Activated CD4-positive, alpha-beta memory T cell treated with anti-CD3 and anti-CD28 coated beads for 36 hours (primary cell): ENCODE measurements at regions not wholly inside any gene's neighbourhood (a gene's known extent, or its start where the extent isn't known, plus 50 kb on each side); places are given as distances from the start of the nearest gene placed in this dataset.
A peak's percentile ranks its signal among the peaks of the same experiment; 100 is the strongest.

Source experiments
- CTCF ChIA-PET: fragments of 350-600 bp; sonication (Branson Sonifier 250); formaldehyde crosslinking; loops from one replicate; lab custom pipeline; 2021; ENCODE audit warnings: antibody characterized with exemption, inconsistent platforms; lab: Charles Lee
- POLR2A ChIA-PET: fragments of 350-600 bp; sonication (Branson Sonifier 250); formaldehyde crosslinking; loops from one replicate; lab custom pipeline; 2021; ENCODE audit warnings: antibody characterized with exemption; lab: Charles Lee
- DNase-seq: peaks from one replicate; pipeline ENCODE4 v3.0.0-alpha.2; 2020
- H3K27ac Mint-ChIP-seq: one replicate; pipeline ENCODE4 v1.8.0; 2021; ENCODE audit warnings: mixed read lengths
- H3K27me3 Mint-ChIP-seq: one replicate; pipeline ENCODE4 v1.8.0; 2021; ENCODE audit warnings: mixed read lengths
- H3K36me3 Mint-ChIP-seq: one replicate; pipeline ENCODE4 v1.8.0; 2021; ENCODE audit warnings: mixed read lengths
- H3K4me1 Mint-ChIP-seq: one replicate; pipeline ENCODE4 v1.8.0; 2021; ENCODE audit warnings: low read depth, mixed read lengths
- H3K4me3 Mint-ChIP-seq: one replicate; pipeline ENCODE4 v1.8.0; 2021; ENCODE audit warnings: mild to moderate bottlenecking, mixed read lengths
- H3K9me3 Mint-ChIP-seq: one replicate; pipeline ENCODE4 v1.8.0; 2021; ENCODE audit warnings: mixed read lengths
- intact Hi-C: fragments of 100-400 bp; cut with micrococcal nuclease; formaldehyde crosslinking; loops from one replicate; pipeline ENCODE4 v1.15.1; 2023

- Mint-ChIP-seq H3K27me3 (no peaks in the 10 kb centered on the region), H3K4me3 (no peak overlapping the region), H3K9me3 (peaks cover 3% of the 10 kb centered on the region), H3K36me3 (no peaks in the 10 kb centered on the region), H3K27ac (no peak overlapping the region), H3K4me1 (no peaks in the 10 kb centered on the region)
- intact Hi-C loops: no loop called here
- CTCF ChIA-PET: no interaction called here
- no peak for DNase-seq
- POLR2A ChIA-PET: no interaction called here
These were observed 236.4 kb upstream of the TAC1 start for GRCh38 chr7:97495487-97495886.

- peak; percentile 14 for DNase-seq
- POLR2A ChIA-PET: no interaction called here
These were observed 232.7 kb upstream of the TAC1 start for GRCh38 chr7:97499204-97499603.

GRCh38 chr7:97503367-97504094 lies 228.4 kb upstream of the TAC1 start:
- H3K27ac Mint-ChIP-seq: no peak overlapping the region
- POLR2A ChIA-PET: no interaction called here

More at GRCh38 chr7:97499204-97499603, 232.7 kb upstream of the TAC1 start:
- H3K27ac Mint-ChIP-seq: no peak overlapping the region
- H3K4me3 Mint-ChIP-seq: no peak overlapping the region
- CTCF ChIA-PET: interaction anchor here (0.7 to 1.1 kb wide), 2 partner anchors 337 to 348 kb away, joined by 3 to 5 read pairs; no protein-coding TSS in a partner anchor
- no peaks in the 10 kb centered on the region for H3K4me1 Mint-ChIP-seq
- no peaks in the 10 kb centered on the region for H3K36me3 Mint-ChIP-seq
- H3K27me3 Mint-ChIP-seq: no peaks in the 10 kb centered on the region
- intact Hi-C loops: loop anchor here (2.0 kb wide), 1 partner anchor 336 kb away; no protein-coding TSS in a partner anchor
- no peaks in the 10 kb centered on the region for H3K9me3 Mint-ChIP-seq

GRCh38 chr7:97506728-97507127 lies 225.2 kb upstream of the TAC1 start:
- H3K27me3 Mint-ChIP-seq: no peaks in the 10 kb centered on the region
- CTCF ChIA-PET: no interaction called here
- no peak overlapping the region for H3K4me3 Mint-ChIP-seq
- H3K36me3 Mint-ChIP-seq: no peaks in the 10 kb centered on the region
- no peak overlapping the region for H3K27ac Mint-ChIP-seq
- intact Hi-C loops: loop anchor here (1.0 kb wide), 1 partner anchor 42 kb away; no protein-coding TSS in a partner anchor
- no peaks in the 10 kb centered on the region for H3K4me1 Mint-ChIP-seq
- H3K9me3 Mint-ChIP-seq: no peaks in the 10 kb centered on the region
- POLR2A ChIA-PET: no interaction called here
- no peak for DNase-seq

More at GRCh38 chr7:97503367-97504094, 228.4 kb upstream of the TAC1 start:
- DNase-seq: no peak
- Mint-ChIP-seq H3K4me1 (no peaks in the 10 kb centered on the region), H3K36me3 (no peaks in the 10 kb centered on the region), H3K4me3 (no peak overlapping the region), H3K9me3 (no peaks in the 10 kb centered on the region), H3K27me3 (no peaks in the 10 kb centered on the region)
- intact Hi-C loops: no loop called here
- CTCF ChIA-PET: interaction anchor here (0.6 kb wide), 1 partner anchor 296 kb away, joined by 6 read pairs; no protein-coding TSS in a partner anchor

GRCh38 chr7:97512441-97513207 lies 219.3 kb upstream of the TAC1 start:
- Mint-ChIP-seq H3K27ac (no peak overlapping the region), H3K36me3 (no peaks in the 10 kb centered on the region), H3K4me1 (no peaks in the 10 kb centered on the region), H3K27me3 (no peaks in the 10 kb centered on the region), H3K9me3 (no peaks in the 10 kb centered on the region), H3K4me3 (no peak overlapping the region)
- DNase-seq: no peak
- ChIA-PET POLR2A (no interaction called here), CTCF (no interaction called here)
- intact Hi-C loops: no loop called here

- Mint-ChIP-seq H3K9me3 (no peaks in the 10 kb centered on the region), H3K36me3 (no peaks in the 10 kb centered on the region), H3K27ac (no peak overlapping the region), H3K4me1 (no peaks in the 10 kb centered on the region), H3K27me3 (no peaks in the 10 kb centered on the region), H3K4me3 (no peak overlapping the region)
- intact Hi-C loops: no loop called here
- ChIA-PET POLR2A (no interaction called here), CTCF (no interaction called here)
- no peak for DNase-seq
These were observed 218.6 kb upstream of the TAC1 start for GRCh38 chr7:97513326-97513725.

GRCh38 chr7:97541188-97541587 lies 190.7 kb upstream of the TAC1 start:
- H3K27me3 Mint-ChIP-seq: no peaks in the 10 kb centered on the region
- intact Hi-C loops: no loop called here
- POLR2A ChIA-PET: no interaction called here
- DNase-seq: no peak
- CTCF ChIA-PET: no interaction called here
- H3K36me3 Mint-ChIP-seq: no peaks in the 10 kb centered on the region
- H3K27ac Mint-ChIP-seq: no peak overlapping the region
- H3K4me3 Mint-ChIP-seq: no peak overlapping the region
- H3K4me1 Mint-ChIP-seq: no peaks in the 10 kb centered on the region
- H3K9me3 Mint-ChIP-seq: peaks cover 9% of the 10 kb centered on the region

GRCh38 chr7:97555857-97556421 lies 175.9 kb upstream of the TAC1 start:
- Mint-ChIP-seq H3K27ac (no peak overlapping the region), H3K4me3 (no peak overlapping the region), H3K36me3 (no peaks in the 10 kb centered on the region), H3K4me1 (no peaks in the 10 kb centered on the region), H3K27me3 (no peaks in the 10 kb centered on the region), H3K9me3 (peaks cover 21% of the 10 kb centered on the region)
- intact Hi-C loops: no loop called here
- CTCF ChIA-PET: no interaction called here
- POLR2A ChIA-PET: no interaction called here
- no peak for DNase-seq

- DNase-seq: no peak
- no peaks in the 10 kb centered on the region for H3K27me3 Mint-ChIP-seq
- ChIA-PET CTCF (no interaction called here), POLR2A (no interaction called here)
- H3K27ac Mint-ChIP-seq: no peak overlapping the region
- H3K9me3 Mint-ChIP-seq: peaks cover 19% of the 10 kb centered on the region
- no peak overlapping the region for H3K4me3 Mint-ChIP-seq
- no peaks in the 10 kb centered on the region for H3K4me1 Mint-ChIP-seq
- intact Hi-C loops: no loop called here
- no peaks in the 10 kb centered on the region for H3K36me3 Mint-ChIP-seq
These were observed 166.2 kb upstream of the TAC1 start for GRCh38 chr7:97565665-97566064.

- Mint-ChIP-seq H3K27ac (no peak overlapping the region), H3K4me3 (no peak overlapping the region), H3K36me3 (no peaks in the 10 kb centered on the region), H3K9me3 (no peaks in the 10 kb centered on the region), H3K27me3 (no peaks in the 10 kb centered on the region), H3K4me1 (no peaks in the 10 kb centered on the region)
- intact Hi-C loops: no loop called here
- ChIA-PET CTCF (no interaction called here), POLR2A (no interaction called here)
- DNase-seq: no peak
These were observed 158.8 kb upstream of the TAC1 start for GRCh38 chr7:97573065-97573464.

GRCh38 chr7:97576043-97576442 lies 155.8 kb upstream of the TAC1 start:
- ChIA-PET POLR2A (no interaction called here), CTCF (no interaction called here)
- no peaks in the 10 kb centered on the region for H3K4me1 Mint-ChIP-seq
- DNase-seq: no peak
- no peak overlapping the region for H3K27ac Mint-ChIP-seq
- intact Hi-C loops: no loop called here
- no peaks in the 10 kb centered on the region for H3K27me3 Mint-ChIP-seq
- no peak overlapping the region for H3K4me3 Mint-ChIP-seq
- H3K36me3 Mint-ChIP-seq: no peaks in the 10 kb centered on the region
- no peaks in the 10 kb centered on the region for H3K9me3 Mint-ChIP-seq

GRCh38 chr7:97578225-97578624 lies 153.7 kb upstream of the TAC1 start:
- ChIA-PET POLR2A (no interaction called here), CTCF (no interaction called here)
- no peak for DNase-seq
- Mint-ChIP-seq H3K4me3 (no peak overlapping the region), H3K9me3 (no peaks in the 10 kb centered on the region), H3K36me3 (no peaks in the 10 kb centered on the region), H3K4me1 (no peaks in the 10 kb centered on the region), H3K27ac (no peak overlapping the region), H3K27me3 (no peaks in the 10 kb centered on the region)
- intact Hi-C loops: no loop called here
